B cell (primary cell): ENCODE measurements at regions not wholly inside any gene's neighbourhood (a gene's known extent, or its start where the extent isn't known, plus 50 kb on each side); places are given as distances from the start of the nearest gene placed in this dataset.

Experiments
- ATAC-seq: fragments of 200-7000 bp; cut with Tn5 transposase; one replicate; pipeline ENCODE4 v1.10.0; 2021; ENCODE audit warnings: low read depth, mild to moderate bottlenecking, moderate number of reproducible peaks, moderate library complexity
- CTCF ChIA-PET: fragments of 350-600 bp; sonication (Branson Sonifier 250); formaldehyde crosslinking; loops from one replicate; lab custom pipeline; 2021; ENCODE audit warnings: antibody characterized with exemption, inconsistent platforms; lab: Charles Lee
- POLR2A ChIA-PET: fragments of 350-600 bp; sonication (Branson Sonifier 250); formaldehyde crosslinking; loops from one replicate; lab custom pipeline; 2021; ENCODE audit warnings: antibody characterized with exemption; lab: Charles Lee
- DNase-seq: peaks from one replicate; pipeline ENCODE4 v3.0.0; 2013
- H2AFZ ChIP-seq: 2 replicates; pipeline ENCODE4 v1.6.1; 2012; ENCODE audit warnings: mild to moderate bottlenecking, low read depth, low read length; ENCODE audit not compliant: insufficient read depth, poor library complexity, severe bottlenecking
- H3K27ac ChIP-seq, 2 donors: 1 replicate in 1 of 2; 2 replicates in 1 of 2; pipeline ENCODE4 v1.5.1; 2012 to 2013; ENCODE audit warnings: low read length in 2 of 2, mild to moderate bottlenecking in 2 of 2, moderate library complexity in 1 of 2
- H3K27me3 ChIP-seq, 4 experiments: fragments of 200-600 bp in 1 of 4; sonication (generic) in 1 of 4; replicated peaks in 1 of 4; 1 replicate in 2 of 4; 2 replicates in 2 of 4; pipeline versions ENCODE4 v1.6.1 to v1.7.0; 2013 to 2016; ENCODE audit warnings: low read length in 3 of 4, mild to moderate bottlenecking in 2 of 4, mixed read lengths in 1 of 4, moderate library complexity in 1 of 4; ENCODE audit not compliant: insufficient read depth in 4 of 4, control insufficient read depth in 3 of 4; ENCODE audit errors: control extremely low read depth in 1 of 4
- H3K36me3 ChIP-seq, 2 experiments: replicated peaks in 1 of 2; 1 replicate in 1 of 2; 2 replicates in 1 of 2; pipeline versions ENCODE4 v1.6.1 to v1.7.1; 2013; ENCODE audit warnings: low read length in 1 of 2; ENCODE audit not compliant: insufficient read depth in 2 of 2, control insufficient read depth in 1 of 2; ENCODE audit errors: control extremely low read depth in 1 of 2, extremely low read depth in 1 of 2
- H3K4me1 ChIP-seq, 2 donors: fragments of 200-600 bp in 1 of 2; sonication (generic) in 1 of 2; 1 replicate in 1 of 2; 2 replicates in 1 of 2; pipeline versions ENCODE4 v1.5.1 to v1.6.1; 2013 to 2017; ENCODE audit warnings: low read length in 2 of 2; ENCODE audit not compliant: control insufficient read depth in 2 of 2, insufficient read depth in 2 of 2
- H3K4me2 ChIP-seq: replicated peaks from 2 replicates; pipeline ENCODE3; 2012; ENCODE audit warnings: mild to moderate bottlenecking, low read depth, low read length; ENCODE audit not compliant: poor library complexity, severe bottlenecking
- H3K4me3 ChIP-seq, 5 experiments: fragments of 200-600 bp in 1 of 5; sonication (generic) in 1 of 5; 1 replicate in 3 of 5; 2 replicates in 2 of 5; pipeline versions ENCODE4 v1.5.1 to v1.7.0; 2011 to 2016; ENCODE audit warnings: low read length in 4 of 5, mild to moderate bottlenecking in 4 of 5, low read depth in 2 of 5, control low read depth in 1 of 5, moderate library complexity in 1 of 5; ENCODE audit not compliant: insufficient read depth in 1 of 5; ENCODE audit errors: control extremely low read depth in 1 of 5, extremely low read depth in 1 of 5
- H3K79me2 ChIP-seq: fragments of 200-600 bp; sonication (generic); one replicate; pipeline ENCODE4 v1.6.0; 2016; ENCODE audit warnings: low read length; ENCODE audit not compliant: control insufficient read depth, insufficient read depth
- H3K9ac ChIP-seq: fragments of 200-600 bp; sonication (generic); 2 replicates; pipeline ENCODE4 v1.6.1; 2017; ENCODE audit warnings: mild to moderate bottlenecking, low read length, moderate library complexity
- H3K9me3 ChIP-seq, 3 donors: one replicate each; pipeline versions ENCODE4 v1.6.1 to v1.7.1; 2013; ENCODE audit warnings: low read length in 2 of 3; ENCODE audit not compliant: control insufficient read depth in 2 of 3, insufficient read depth in 1 of 3; ENCODE audit errors: control extremely low read depth in 1 of 3
- H4K20me1 ChIP-seq: 2 replicates; pipeline ENCODE4 v1.6.0; 2012; ENCODE audit warnings: mild to moderate bottlenecking, low read length; ENCODE audit not compliant: insufficient read depth, control insufficient read depth, poor library complexity, severe bottlenecking
- H3K27ac Mint-ChIP-seq: one replicate; pipeline ENCODE4 v1.8.0; 2021; ENCODE audit warnings: mixed read lengths
- H3K27me3 Mint-ChIP-seq: one replicate; pipeline ENCODE4 v1.8.0; 2021; ENCODE audit warnings: mixed read lengths
- H3K4me1 Mint-ChIP-seq: one replicate; pipeline ENCODE4 v1.8.0; 2021; ENCODE audit warnings: mixed read lengths
- H3K4me3 Mint-ChIP-seq: one replicate; pipeline ENCODE4 v1.8.0; 2021; ENCODE audit warnings: mixed read lengths
- H3K9me3 Mint-ChIP-seq: one replicate; pipeline ENCODE4 v1.8.0; 2022; ENCODE audit warnings: mixed read lengths; ENCODE audit not compliant: insufficient read depth
- CTCF ChIP-seq: fragments of 200-600 bp; IDR thresholded peaks from one replicate; pipeline ENCODE4 v1.8.0; 2022; ENCODE audit warnings: antibody characterized with exemption, mild to moderate bottlenecking
- EZH2 ChIP-seq: IDR thresholded peaks from 2 replicates; pipeline ENCODE4 v1.6.1; 2012; ENCODE audit warnings: borderline replicate concordance, low read depth, mild to moderate bottlenecking, moderate library complexity, low read length; ENCODE audit not compliant: insufficient read depth, poor library complexity, severe bottlenecking
- WGBS: methylation state at CpG from one replicate; pipeline ENCODE4 v1.1.5; 2013; ENCODE audit warnings: missing lambda C conversion rate; ENCODE audit not compliant: insufficient coverage; 5-methylcytosine and 5-hydroxymethylcytosine counted together
- intact Hi-C: fragments of 100-400 bp; cut with micrococcal nuclease; formaldehyde crosslinking; loops from one replicate; pipeline ENCODE4 v1.10.0; 2022

- Histone ChIP-seq H3K4me1 (no peaks in the 10 kb centered on the region), H2AFZ (no peak overlapping the region), H3K9ac (no peak overlapping the region), H3K4me2 (no peak overlapping the region), H3K27ac (no peak overlapping the region), H3K9me3 (no peaks in the 10 kb centered on the region), H3K79me2 (no peaks in the 10 kb centered on the region), H4K20me1 (no peaks in the 10 kb centered on the region), H3K4me3 (no peak overlapping the region), H3K27me3 (no peaks in the 10 kb centered on the region), H3K36me3 (no peaks in the 10 kb centered on the region)
- TF ChIP-seq EZH2 (no peak), CTCF (no peak)
- WGBS = 90% methylated on average over 2 of the region's 3 CpGs
- intact Hi-C loops = no loop called here
- H3K27ac Mint-ChIP-seq = no peak overlapping the region
- H3K4me3 Mint-ChIP-seq = no peak overlapping the region
- POLR2A ChIA-PET = no interaction called here
- CTCF ChIA-PET = interaction anchor here (0.9 kb wide), 1 partner anchor 29 kb away, joined by 3 read pairs; no protein-coding TSS in a partner anchor
- no peaks in the 10 kb centered on the region for H3K4me1 Mint-ChIP-seq
- no peaks in the 10 kb centered on the region for H3K9me3 Mint-ChIP-seq
- ATAC-seq = no peak
- DNase-seq = no peak
- H3K27me3 Mint-ChIP-seq = peaks cover 3% of the 10 kb centered on the region
These were observed 103.0 kb upstream of the SLC24A5 start for GRCh38 chr15:48017747-48018146.

- Histone ChIP-seq H3K27me3 (no peaks in the 10 kb centered on the region), H3K79me2 (no peaks in the 10 kb centered on the region), H3K4me3 (no peak overlapping the region), H3K9me3 (no peaks in the 10 kb centered on the region), H3K4me2 (no peak overlapping the region), H3K4me1 (no peaks in the 10 kb centered on the region), H2AFZ (no peak overlapping the region), H3K36me3 (no peaks in the 10 kb centered on the region), H3K27ac (no peak overlapping the region), H3K9ac (no peak overlapping the region), H4K20me1 (no peaks in the 10 kb centered on the region)
- H3K4me1 Mint-ChIP-seq = no peaks in the 10 kb centered on the region
- TF ChIP-seq CTCF (no peak), EZH2 (no peak)
- H3K4me3 Mint-ChIP-seq = no peak overlapping the region
- H3K27ac Mint-ChIP-seq = no peak overlapping the region
- H3K9me3 Mint-ChIP-seq = no peaks in the 10 kb centered on the region
- intact Hi-C loops = no loop called here
- 50% methylated on average over 2 of the region's 6 CpGs for WGBS
- POLR2A ChIA-PET = no interaction called here
- CTCF ChIA-PET = interaction anchor here (1.2 kb wide), 1 partner anchor 9 kb away, joined by 3 read pairs; no protein-coding TSS in a partner anchor
- H3K27me3 Mint-ChIP-seq = peaks cover 4% of the 10 kb centered on the region
- no peak for DNase-seq
- ATAC-seq = no peak
These were observed 100.6 kb upstream of the SLC24A5 start for GRCh38 chr15:48020166-48020565.
